Breast epithelium (tissue), 4 donors: ENCODE measurements at regions not wholly inside any gene's neighbourhood (a gene's known extent, or its start where the extent isn't known, plus 50 kb on each side); places are given as distances from the start of the nearest gene placed in this dataset.

ENCODE experiments used
- DNase-seq, 2 donors: peaks; one replicate each; pipeline ENCODE4 v3.0.0-alpha.2; 2019; ENCODE audit warnings: low spot score in 2 of 2
- H3K27ac ChIP-seq, 2 donors: fragments of 200-600 bp; sonication (generic) in 1 of 2; one replicate each; pipeline ENCODE4 v1.5.1; 2016 to 2019; ENCODE audit warnings: mild to moderate bottlenecking in 1 of 2
- H3K27me3 ChIP-seq, 2 donors: fragments of 200-600 bp; sonication (generic) in 1 of 2; one replicate each; pipeline versions ENCODE4 v1.5.1 to v1.6.0; 2017 to 2019; ENCODE audit warnings: control low read depth in 1 of 2, mild to moderate bottlenecking in 1 of 2
- H3K36me3 ChIP-seq: fragments of 200-600 bp; one replicate; pipeline ENCODE4 v1.5.1; 2019
- H3K4me1 ChIP-seq, 2 donors: fragments of 200-600 bp; sonication (generic); one replicate each; pipeline ENCODE4 v1.5.1; 2016 to 2019; ENCODE audit warnings: control low read depth in 1 of 2
- H3K4me3 ChIP-seq, 3 donors: fragments of 200-600 bp; sonication (generic); 1 replicate in 2 of 3; 2 replicates in 1 of 3; pipeline ENCODE4 v1.5.1; 2016 to 2019; ENCODE audit warnings: mild to moderate bottlenecking in 3 of 3, moderate library complexity in 2 of 3
- H3K9me3 ChIP-seq, 2 donors: fragments of 200-600 bp; sonication (generic) in 1 of 2; one replicate each; pipeline ENCODE4 v1.5.1; 2016 to 2019; ENCODE audit warnings: control low read depth in 1 of 2
- CTCF ChIP-seq, 3 donors: fragments of 450-650 bp; IDR thresholded peaks; one replicate each; pipeline ENCODE4 v1.5.1; 2016 to 2017; ENCODE audit warnings: antibody characterized with exemption in 3 of 3, mild to moderate bottlenecking in 3 of 3, moderate library complexity in 3 of 3
- POLR2A ChIP-seq: fragments of 450-650 bp; IDR thresholded peaks from one replicate; pipeline ENCODE4 v1.6.1; 2016; ENCODE audit warnings: antibody characterized with exemption, mild to moderate bottlenecking, moderate library complexity
- POLR2AphosphoS5 ChIP-seq, 3 donors: sonication (generic); formaldehyde crosslinking; IDR thresholded peaks; one replicate each; pipeline ENCODE4 v1.6.1; 2017; ENCODE audit warnings: antibody characterized with exemption in 3 of 3
- intact Hi-C: fragments of 100-400 bp; cut with DNase I; formaldehyde crosslinking; loops from one replicate; pipeline ENCODE4 v1.15.1; 2023; ENCODE audit warnings: low total_unique reads

GRCh38 chr9:14526504-14526903 is 166.7 kb downstream of the ZDHHC21 start:
- Histone ChIP-seq H3K27me3 (no peaks in the 10 kb centered on the region), H3K4me3 (no peak overlapping the region), H3K36me3 (no peaks in the 10 kb centered on the region), H3K27ac (no peak overlapping the region), H3K4me1 (no peaks in the 10 kb centered on the region), H3K9me3 (no peaks in the 10 kb centered on the region)
- no peak for DNase-seq
- no peak for TF ChIP-seq CTCF (IDR thresholded peaks at IDR 0.05)
- TF ChIP-seq POLR2AphosphoS5 (IDR thresholded peaks at IDR 0.05), result no peak
- TF ChIP-seq POLR2A, result no peak
- intact Hi-C loops, result no loop called here

- TF ChIP-seq POLR2A (no peak), CTCF (IDR thresholded peaks at IDR 0.05) (no peak), POLR2AphosphoS5 (IDR thresholded peaks at IDR 0.05) (no peak)
- no peaks in the 10 kb centered on the region for H3K27me3 ChIP-seq
- H3K4me3 ChIP-seq, result no peak overlapping the region
- H3K27ac ChIP-seq, result no peak overlapping the region
- no peaks in the 10 kb centered on the region for H3K4me1 ChIP-seq
- intact Hi-C loops, result no loop called here
- no peaks in the 10 kb centered on the region for H3K36me3 ChIP-seq
- no peak for DNase-seq
- H3K9me3 ChIP-seq, result no peaks in the 10 kb centered on the region
These were observed 167.4 kb downstream of the ZDHHC21 start for GRCh38 chr9:14525856-14526255.

- Histone ChIP-seq H3K27me3 (no peaks in the 10 kb centered on the region), H3K4me1 (no peaks in the 10 kb centered on the region), H3K4me3 (no peak overlapping the region), H3K9me3 (no peaks in the 10 kb centered on the region), H3K27ac (no peak overlapping the region), H3K36me3 (no peaks in the 10 kb centered on the region)
- intact Hi-C loops, result no loop called here
- no peak for DNase-seq
- no peak for TF ChIP-seq POLR2AphosphoS5 (IDR thresholded peaks at IDR 0.05)
- TF ChIP-seq POLR2A, result no peak
- no peak for TF ChIP-seq CTCF (IDR thresholded peaks at IDR 0.05)
These were observed 168.2 kb downstream of the ZDHHC21 start for GRCh38 chr9:14524873-14525515.

GRCh38 chr9:14523545-14523944 is 169.7 kb downstream of the ZDHHC21 start:
- Histone ChIP-seq H3K27ac (no peak overlapping the region), H3K4me3 (no peak overlapping the region), H3K27me3 (no peaks in the 10 kb centered on the region), H3K4me1 (no peaks in the 10 kb centered on the region), H3K36me3 (no peaks in the 10 kb centered on the region), H3K9me3 (no peaks in the 10 kb centered on the region)
- TF ChIP-seq POLR2AphosphoS5 (IDR thresholded peaks at IDR 0.05), result no peak
- intact Hi-C loops, result no loop called here
- no peak for DNase-seq

GRCh38 chr9:14522627-14523379 is 170.4 kb downstream of the ZDHHC21 start:
- intact Hi-C loops, result no loop called here
- no peaks in the 10 kb centered on the region for H3K9me3 ChIP-seq
- no peaks in the 10 kb centered on the region for H3K36me3 ChIP-seq
- TF ChIP-seq POLR2A (no peak), POLR2AphosphoS5 (IDR thresholded peaks at IDR 0.05) (no peak), CTCF (IDR thresholded peaks at IDR 0.05) (no peak)
- no peak overlapping the region for H3K27ac ChIP-seq
- H3K4me1 ChIP-seq, result no peaks in the 10 kb centered on the region
- no peak for DNase-seq
- no peak overlapping the region for H3K4me3 ChIP-seq
- no peaks in the 10 kb centered on the region for H3K27me3 ChIP-seq
